NCI-H82 treated with DMSO at 0.1 percent for 48 hours (cell line): ENCODE measurements at regions not wholly inside any gene's neighbourhood (a gene's known extent, or its start where the extent isn't known, plus 50 kb on each side); places are given as distances from the start of the nearest gene placed in this dataset.

Experiments used
- DNase-seq: peaks from one replicate; lab custom pipeline; 2025; ENCODE audit not compliant: unreplicated experiment; lab: John Stamatoyannopoulos, UW

DNA sequence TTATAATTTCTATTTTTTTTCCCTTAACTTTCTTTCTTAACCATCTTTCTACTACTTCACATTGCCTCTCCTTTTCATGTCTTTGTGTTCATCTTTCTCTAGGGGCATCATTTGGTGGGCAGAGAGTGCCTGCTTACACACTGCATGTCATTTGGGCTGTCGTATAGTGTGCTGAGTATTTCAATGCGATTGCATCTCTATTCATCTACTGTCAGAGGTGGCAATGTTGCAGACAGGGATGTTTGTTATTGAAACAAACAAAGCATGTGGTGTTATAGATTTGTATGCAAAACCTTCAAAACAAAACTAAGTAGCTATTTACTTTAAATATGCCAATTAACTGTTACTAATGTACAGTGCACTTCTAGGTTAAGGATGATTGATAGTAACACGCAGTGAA, 141.1 kb upstream of the MEF2C start:
- no peak for DNase-seq

DNA sequence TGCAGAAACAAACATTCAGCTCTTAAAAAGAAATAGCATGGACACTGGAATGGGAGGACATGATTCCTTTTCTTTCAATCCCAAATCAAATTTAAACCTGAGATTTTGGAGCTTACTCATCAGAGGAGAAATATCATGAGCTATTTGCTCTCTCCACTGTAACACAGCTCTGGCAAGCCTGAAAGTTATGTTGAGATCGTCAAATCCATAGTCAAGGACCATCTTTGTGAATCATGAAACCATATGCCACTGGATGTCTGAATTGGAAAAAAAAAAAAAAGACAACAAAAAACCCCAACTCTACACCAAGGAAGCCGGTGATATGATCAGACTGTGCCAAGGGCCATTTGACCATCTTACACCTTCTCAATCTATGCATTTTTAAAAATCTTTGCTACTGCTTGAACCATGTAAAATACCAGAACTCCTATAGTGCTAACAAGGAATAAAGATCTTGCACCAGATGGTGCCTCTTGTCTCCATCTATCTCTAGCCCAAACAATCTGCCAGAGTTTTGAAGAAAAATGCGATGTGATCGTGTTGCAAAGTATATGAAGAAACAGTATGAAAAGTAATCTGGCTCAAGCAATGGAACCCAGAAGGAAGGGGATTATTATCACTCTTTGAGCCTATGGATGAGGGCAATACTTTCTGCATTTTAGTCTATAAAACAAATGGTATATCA, 138.1 kb upstream of the MEF2C start:
- DNase-seq, result no peak

DNA sequence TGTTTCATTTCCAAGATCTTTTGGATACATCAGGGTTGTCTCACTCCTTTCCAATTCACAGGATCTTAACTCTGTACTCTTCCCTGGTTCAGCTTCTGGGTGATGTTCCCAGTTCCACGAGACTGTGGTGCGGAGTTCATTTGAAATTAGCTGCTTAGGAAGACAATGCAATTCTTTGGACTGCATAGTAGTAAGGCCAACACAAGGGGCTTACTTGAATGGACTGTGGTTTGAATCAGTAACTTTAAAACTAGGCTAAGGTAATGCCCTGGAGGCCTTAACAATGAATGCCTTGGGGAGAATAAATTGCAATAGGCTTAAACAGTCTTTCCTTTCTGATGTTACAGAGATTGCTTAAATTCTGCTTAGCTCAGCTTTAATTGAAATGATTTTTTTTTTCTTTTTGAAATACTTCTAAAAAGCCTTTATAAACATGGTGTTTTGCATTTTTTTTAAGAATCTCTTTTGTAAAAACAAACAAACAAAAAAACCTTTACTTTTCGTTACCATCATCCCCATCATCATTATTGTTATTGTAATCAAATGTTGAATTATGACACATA, 133.8 kb upstream of the MEF2C start:
- DNase-seq, result no peak

DNA sequence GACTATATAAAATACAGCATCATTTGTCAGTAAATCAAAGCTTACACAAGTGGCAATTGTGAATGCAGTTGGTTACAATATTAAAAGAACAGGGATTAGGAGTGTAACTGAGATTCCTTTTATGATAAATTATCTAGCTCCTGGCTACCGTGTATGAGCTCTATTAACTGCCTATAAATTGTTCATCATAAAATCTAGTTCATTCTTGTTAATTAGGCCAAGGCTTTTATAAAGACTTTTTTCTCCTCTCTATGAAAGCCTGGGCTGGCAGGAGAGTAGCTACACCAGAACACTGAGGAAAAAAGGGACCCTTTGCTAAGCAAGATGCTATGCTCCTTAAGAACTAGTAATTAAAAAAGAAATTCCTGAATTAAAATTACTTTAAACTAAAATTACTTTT, 132.4 kb upstream of the MEF2C start:
- no peak for DNase-seq

DNA sequence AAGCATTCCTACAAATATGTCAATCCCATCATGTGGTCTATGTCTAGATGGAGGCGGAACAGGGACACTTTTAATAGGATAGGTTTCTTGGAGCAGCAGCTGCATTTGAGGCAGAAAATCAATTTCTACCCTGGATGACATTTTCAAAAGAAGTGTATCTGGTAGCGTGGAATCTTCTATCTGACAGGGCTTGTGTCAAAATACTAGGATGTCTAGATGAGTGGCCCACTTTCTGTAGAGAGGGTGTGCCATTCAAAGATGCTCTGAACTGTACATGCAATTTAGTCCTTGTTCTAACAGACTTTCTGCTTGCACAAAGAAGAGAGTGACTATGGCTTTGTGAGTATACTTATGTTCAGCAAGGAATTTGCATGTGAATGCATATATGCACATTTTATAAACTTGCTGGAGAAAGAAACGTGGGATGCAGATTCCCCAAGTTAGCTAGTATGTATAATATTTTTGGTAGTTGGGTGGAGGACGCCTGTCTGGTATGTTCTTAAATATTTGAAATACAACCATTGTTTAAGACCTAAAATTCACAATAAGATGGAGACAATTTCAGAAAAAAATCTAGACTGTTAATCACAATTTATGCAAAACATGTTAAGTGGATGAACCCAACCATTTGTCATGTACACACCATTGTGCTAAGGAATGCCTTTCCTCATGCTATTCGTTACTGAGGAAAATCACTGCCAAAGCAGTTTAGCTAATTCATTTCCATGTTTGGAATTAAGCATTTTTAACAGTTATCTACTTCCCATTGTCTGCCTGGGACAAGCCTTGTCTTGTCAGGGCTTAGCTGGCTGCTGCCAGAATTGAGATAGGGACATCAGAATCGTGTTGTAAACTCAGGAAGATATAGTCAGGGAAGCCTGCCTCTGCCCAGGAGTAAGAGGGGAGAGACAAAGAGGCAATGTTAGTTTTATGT, 129.1 kb upstream of the MEF2C start:
- no peak for DNase-seq

GRCh38 chr5:89010512-89010911, 127.5 kb upstream of the MEF2C start:
- DNase-seq, result no peak

DNA sequence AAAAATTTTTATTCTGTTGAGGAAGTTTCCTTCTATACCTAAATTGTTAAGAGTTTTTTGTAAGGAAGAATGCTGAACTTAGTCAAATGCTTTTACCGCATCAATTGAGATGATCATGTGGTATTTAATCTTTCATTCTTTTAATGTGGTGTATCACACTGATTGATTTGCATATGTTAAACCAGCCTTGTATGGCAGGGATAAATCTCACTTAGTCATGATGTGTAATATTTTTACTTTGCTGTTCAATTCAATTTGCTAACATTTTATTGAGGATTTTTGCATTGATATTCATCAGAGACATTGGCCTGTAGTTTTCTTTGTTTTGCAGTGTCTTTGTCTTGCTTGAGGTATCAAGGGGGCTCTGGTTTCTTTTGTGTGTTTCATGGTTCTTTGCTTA, 125.3 kb upstream of the MEF2C start:
- DNase-seq, result no peak

- no peak for DNase-seq
Measured at GRCh38 chr5:89005990-89006389, 123.0 kb upstream of the MEF2C start.

- no peak for DNase-seq
Measured at GRCh38 chr5:89004379-89004778, 121.4 kb upstream of the MEF2C start.

GRCh38 chr5:89003563-89004036, 120.6 kb upstream of the MEF2C start:
- no peak for DNase-seq

- DNase-seq, result no peak
Measured at GRCh38 chr5:88999853-89000252, 116.9 kb upstream of the MEF2C start.

DNA sequence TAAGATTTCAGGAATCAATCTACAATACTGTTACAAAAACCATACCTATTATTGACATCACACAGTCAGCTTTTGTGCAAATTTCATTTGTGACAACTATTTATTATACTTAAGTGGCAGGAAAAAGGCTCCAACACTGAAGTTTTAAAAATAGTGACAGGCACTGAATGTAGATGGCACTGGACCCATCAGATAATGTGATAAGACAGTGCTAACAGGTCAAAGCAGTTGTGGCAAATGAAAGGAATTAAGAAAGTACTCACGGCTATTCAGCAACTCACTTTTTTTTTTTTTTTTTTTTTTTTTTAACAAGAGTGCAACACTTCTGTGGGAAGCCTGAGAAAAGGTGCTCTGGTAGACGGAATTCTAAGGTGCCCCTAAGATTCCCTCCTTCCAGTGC, 115.0 kb upstream of the MEF2C start:
- no peak for DNase-seq

- DNase-seq, result no peak
Measured at GRCh38 chr5:88984040-88984439, 101.1 kb upstream of the MEF2C start.

DNA sequence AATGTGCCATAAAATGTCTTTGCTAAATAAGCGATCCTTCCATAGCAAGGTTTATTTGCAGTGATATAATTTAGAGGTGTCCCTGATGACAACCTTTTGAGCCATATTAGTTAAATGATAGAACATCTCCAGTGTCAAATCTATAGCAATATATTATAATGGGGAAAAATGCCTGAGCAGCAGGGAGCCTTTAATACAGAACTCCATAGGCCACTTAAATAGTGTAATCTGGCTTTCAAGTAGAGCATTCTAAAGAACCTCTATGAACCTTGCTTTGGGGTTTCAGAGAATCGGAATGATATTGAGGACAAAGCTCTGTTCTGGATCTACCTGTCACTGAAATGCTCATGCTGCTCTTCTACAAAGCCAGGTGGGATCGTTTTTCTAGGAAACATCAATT, 96.7 kb upstream of the MEF2C start:
- DNase-seq, result no peak

GRCh38 chr5:88979244-88979643, 96.3 kb upstream of the MEF2C start:
- no peak for DNase-seq

GRCh38 chr5:88976914-88977313, 93.9 kb upstream of the MEF2C start:
- no peak for DNase-seq

- no peak for DNase-seq
Measured at GRCh38 chr5:88967633-88968585, 84.9 kb upstream of the MEF2C start.

GRCh38 chr5:88964831-88965230, 81.8 kb upstream of the MEF2C start:
- DNase-seq, result no peak

DNA sequence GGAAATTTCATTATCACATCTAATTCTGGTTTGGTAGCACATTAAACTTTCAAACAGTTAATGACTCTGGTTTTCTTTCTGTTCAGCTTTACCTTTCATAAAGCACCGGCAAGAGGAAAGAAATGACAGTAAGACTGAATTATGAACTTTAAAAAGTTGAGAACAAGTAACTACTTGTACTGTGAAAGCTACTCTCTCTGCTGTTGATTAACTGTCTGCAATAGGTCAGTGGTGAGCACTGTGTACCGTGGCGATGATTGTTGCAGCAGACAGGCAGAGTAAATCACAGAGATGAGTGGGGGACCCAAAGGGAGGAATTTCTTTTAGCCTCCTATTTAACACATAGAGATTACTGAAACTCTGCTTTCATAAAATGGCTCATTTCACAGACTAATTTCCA, 74.0 kb upstream of the MEF2C start:
- no peak for DNase-seq

GRCh38 chr5:88956416-88956815, 73.4 kb upstream of the MEF2C start:
- DNase-seq, result no peak

DNA sequence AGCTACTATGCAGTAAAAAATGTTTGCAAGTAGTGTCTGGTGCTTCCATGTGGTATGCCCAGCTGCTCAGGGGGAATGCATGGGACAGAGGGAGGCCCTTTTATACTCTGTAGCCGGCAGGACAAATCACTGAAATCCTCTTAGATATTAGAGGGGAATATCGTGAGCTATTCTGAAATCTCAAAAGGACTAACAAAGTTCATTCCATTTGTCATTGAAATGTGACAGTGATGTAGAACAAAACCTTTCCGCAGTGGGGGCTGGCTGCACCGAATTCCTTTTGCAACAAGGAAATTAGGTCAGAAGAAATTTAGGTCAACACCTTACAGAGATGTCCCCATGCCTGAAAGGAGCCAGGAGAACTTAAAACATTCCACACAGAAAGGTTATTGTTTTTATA, 72.4 kb upstream of the MEF2C start:
- no peak for DNase-seq
